Activated CD4-positive, alpha-beta T cell treated with anti-CD3 and anti-CD28 coated beads for 36 hours (primary cell): ENCODE measurements at regions not wholly inside any gene's neighbourhood (a gene's known extent, or its start where the extent isn't known, plus 50 kb on each side); places are given as distances from the start of the nearest gene placed in this dataset.
"Not testable (repeated sequence)": the region's sequence is repeated elsewhere in the genome, so short reads cannot be mapped to it uniquely, and the experiment has no call there.

Experiments used
- ATAC-seq: fragments of 200-7000 bp; cut with Tn5 transposase; one replicate; pipeline ENCODE4 v1.10.0; 2021; ENCODE audit warnings: mild to moderate bottlenecking, moderate library complexity
- CTCF ChIA-PET: fragments of 350-600 bp; sonication (Branson Sonifier 250); formaldehyde crosslinking; loops from one replicate; lab custom pipeline; 2021; ENCODE audit warnings: antibody characterized with exemption; lab: Charles Lee
- POLR2A ChIA-PET: fragments of 350-600 bp; sonication (Branson Sonifier 250); formaldehyde crosslinking; loops from one replicate; lab custom pipeline; 2021; ENCODE audit warnings: antibody characterized with exemption, inconsistent platforms; lab: Charles Lee
- DNase-seq: peaks from one replicate; pipeline ENCODE4 v3.0.0-alpha.2; 2020
- H3K27ac Mint-ChIP-seq: one replicate; pipeline ENCODE4 v1.8.0; 2021; ENCODE audit warnings: mixed read lengths
- H3K27me3 Mint-ChIP-seq: one replicate; pipeline ENCODE4 v1.8.0; 2021; ENCODE audit warnings: mixed read lengths
- H3K36me3 Mint-ChIP-seq: one replicate; pipeline ENCODE4 v1.8.0; 2021; ENCODE audit warnings: low read depth, mixed read lengths
- H3K4me1 Mint-ChIP-seq: one replicate; pipeline ENCODE4 v1.8.0; 2021; ENCODE audit warnings: mixed read lengths
- H3K4me3 Mint-ChIP-seq: one replicate; pipeline ENCODE4 v1.8.0; 2021; ENCODE audit warnings: mild to moderate bottlenecking, moderate library complexity, mixed read lengths
- H3K9me3 Mint-ChIP-seq: one replicate; pipeline ENCODE4 v1.8.0; 2021; ENCODE audit warnings: low read depth, mixed read lengths
- intact Hi-C, 2 experiments: fragments of 100-400 bp; cut with DNase I in 1 of 2; cut with micrococcal nuclease in 1 of 2; formaldehyde crosslinking; loops; one replicate each; pipeline versions ENCODE4 v1.14.2 to v1.15.1; 2022 to 2024; cut with DNase I, micrococcal nuclease

DNA sequence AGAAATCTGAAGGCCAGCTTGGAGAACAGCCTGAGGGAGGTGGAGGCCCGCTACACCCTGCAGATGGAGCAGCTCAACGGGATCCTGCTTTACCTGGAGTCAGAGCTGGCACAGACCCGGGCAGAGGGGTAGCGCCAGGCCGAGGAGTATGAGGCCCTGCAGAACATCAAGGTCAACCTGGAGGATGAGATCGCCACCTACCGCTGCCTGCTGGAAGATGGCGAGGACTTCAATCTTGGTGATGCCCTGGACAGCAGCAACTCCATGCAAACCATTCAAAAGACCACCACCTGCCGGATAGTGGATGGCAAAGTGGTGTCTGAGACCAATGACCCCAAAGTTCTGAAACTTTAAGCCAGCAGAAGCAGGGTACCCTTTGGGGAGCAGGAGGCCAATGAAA, 318.4 kb downstream of the ZFHX3 start:
- H3K27me3 Mint-ChIP-seq, H3K27ac Mint-ChIP-seq, H3K9me3 Mint-ChIP-seq, intact Hi-C loops, H3K4me1 Mint-ChIP-seq, POLR2A ChIA-PET, H3K4me3 Mint-ChIP-seq, DNase-seq, ATAC-seq, CTCF ChIA-PET, H3K36me3 Mint-ChIP-seq: not testable (repeated sequence)

DNA sequence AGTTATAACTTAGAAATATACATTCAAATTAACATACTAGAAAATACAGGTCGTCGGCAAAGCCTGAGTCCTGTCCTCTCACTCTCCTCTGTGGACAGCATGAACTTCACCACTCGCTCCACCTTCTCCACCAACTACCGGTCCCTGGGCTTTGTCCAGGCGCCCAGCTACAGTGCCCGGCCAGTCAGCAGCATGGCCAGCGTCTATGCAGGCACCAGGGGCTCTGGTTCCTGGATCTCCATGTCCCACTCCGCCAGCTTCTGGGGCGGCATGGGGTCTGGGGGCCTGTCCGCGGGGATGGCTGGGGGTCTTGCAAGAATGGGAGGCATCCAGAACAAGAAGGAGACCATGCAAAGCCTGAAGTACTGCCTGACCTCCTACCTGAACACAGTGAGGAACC, 319.4 kb downstream of the ZFHX3 start:
- Mint-ChIP-seq H3K9me3 (peaks cover 7% of the 10 kb centered on the region), H3K27ac (no peak overlapping the region), H3K4me3 (no peak overlapping the region), H3K36me3 (no peaks in the 10 kb centered on the region), H3K27me3 (no peaks in the 10 kb centered on the region), H3K4me1 (no peaks in the 10 kb centered on the region)
- intact Hi-C loops, result no loop called here
- CTCF ChIA-PET, result no interaction called here
- POLR2A ChIA-PET, result no interaction called here
- ATAC-seq (no peak), DNase-seq (no peak)

DNA sequence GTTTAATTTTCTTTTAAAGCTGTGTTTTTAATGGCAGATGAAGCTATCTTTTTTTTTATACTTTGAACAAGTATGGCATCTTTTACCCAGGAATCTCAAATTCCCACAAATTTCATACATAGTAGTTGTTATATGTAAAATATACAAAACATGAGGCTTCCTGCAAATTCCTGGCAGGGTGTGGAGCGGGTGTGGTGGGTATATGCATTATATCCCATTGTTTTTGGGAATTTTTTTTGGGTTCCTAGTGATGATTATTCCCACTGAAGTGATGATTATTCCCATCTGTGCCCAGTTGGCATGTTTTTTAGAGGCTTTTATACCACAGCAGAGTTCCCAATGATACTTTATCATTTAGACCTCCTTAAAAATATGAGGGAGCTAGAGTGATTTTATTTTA, 320.4 kb downstream of the ZFHX3 start:
- no peaks in the 10 kb centered on the region for H3K36me3 Mint-ChIP-seq
- CTCF ChIA-PET, result no interaction called here
- DNase-seq (no peak), ATAC-seq (no peak)
- POLR2A ChIA-PET, result no interaction called here
- peaks cover 5% of the 10 kb centered on the region for H3K9me3 Mint-ChIP-seq
- H3K4me3 Mint-ChIP-seq, result no peak overlapping the region
- H3K27me3 Mint-ChIP-seq, result no peaks in the 10 kb centered on the region
- intact Hi-C loops, result no loop called here
- no peak overlapping the region for H3K27ac Mint-ChIP-seq
- no peaks in the 10 kb centered on the region for H3K4me1 Mint-ChIP-seq

DNA sequence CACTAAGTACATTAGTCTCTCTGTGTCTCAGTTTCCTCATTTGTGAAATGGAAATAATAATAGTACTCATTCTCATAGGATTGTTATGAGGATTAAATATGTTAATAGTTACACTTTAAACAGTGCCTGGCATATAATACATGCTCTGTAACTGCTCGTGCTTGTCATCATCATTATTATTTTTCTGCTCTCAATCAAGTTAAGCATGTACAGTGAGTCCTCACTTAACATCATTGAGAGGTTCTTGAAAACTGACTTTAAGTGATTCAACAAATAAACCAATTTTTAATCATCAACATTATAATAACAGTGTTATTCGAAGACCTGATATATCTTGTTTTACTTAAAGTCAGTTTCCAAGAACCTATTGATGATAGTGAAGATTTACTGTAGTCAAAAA, 322.3 kb downstream of the ZFHX3 start:
- Mint-ChIP-seq H3K4me3 (no peak overlapping the region), H3K36me3 (no peaks in the 10 kb centered on the region), H3K27me3 (no peaks in the 10 kb centered on the region), H3K9me3 (no peaks in the 10 kb centered on the region), H3K4me1 (no peaks in the 10 kb centered on the region), H3K27ac (no peak overlapping the region)
- ChIA-PET CTCF (no interaction called here), POLR2A (no interaction called here)
- DNase-seq (no peak), ATAC-seq (no peak)
- intact Hi-C loops, result no loop called here

DNA sequence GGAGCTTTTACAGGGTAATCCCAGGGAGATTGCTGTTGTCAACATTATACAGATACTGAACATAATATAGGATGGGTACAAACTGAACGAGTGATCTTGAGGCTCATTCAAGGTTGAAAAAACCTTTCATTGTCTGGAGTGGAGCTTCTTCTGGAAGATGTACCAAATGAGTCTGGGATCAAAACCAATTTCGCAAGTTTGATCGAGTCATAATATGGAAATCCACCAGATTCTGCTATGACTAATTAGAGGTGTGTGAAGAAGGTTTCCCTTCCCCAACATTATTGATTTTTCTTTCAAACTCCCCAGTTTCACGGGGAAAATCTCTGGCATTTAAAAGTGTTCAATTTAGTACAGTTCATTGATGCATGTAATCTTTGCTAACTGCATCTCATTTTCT, 324.1 kb downstream of the ZFHX3 start:
- ChIA-PET CTCF (interaction anchor here (0.6 kb wide), 1 partner anchor 96 kb away, joined by 3 read pairs; no protein-coding TSS in a partner anchor), POLR2A (no interaction called here)
- ATAC-seq (no peak), DNase-seq (no peak)
- Mint-ChIP-seq H3K4me1 (no peaks in the 10 kb centered on the region), H3K36me3 (no peaks in the 10 kb centered on the region), H3K4me3 (no peak overlapping the region), H3K27ac (no peak overlapping the region), H3K9me3 (no peaks in the 10 kb centered on the region), H3K27me3 (no peaks in the 10 kb centered on the region)
- intact Hi-C loops, result no loop called here

DNA sequence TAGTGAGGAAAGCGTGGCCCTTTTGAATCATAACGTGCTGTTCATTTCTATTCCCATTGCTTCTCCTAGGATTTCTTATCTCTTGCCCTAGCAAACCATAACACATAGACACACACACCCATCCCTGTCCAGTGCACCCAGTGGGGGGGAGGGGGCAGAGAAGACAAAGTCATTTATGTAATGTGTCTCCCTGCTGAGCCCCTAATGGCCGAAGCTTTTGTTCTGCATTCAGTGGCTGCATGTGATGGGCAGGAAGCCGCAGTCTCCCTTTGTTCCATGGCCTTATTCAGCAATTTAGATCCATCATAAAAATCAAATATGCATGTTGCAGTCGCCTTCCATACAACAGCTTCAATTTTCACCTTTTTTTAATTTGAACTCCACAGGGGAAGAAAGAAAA, 325.4 kb downstream of the ZFHX3 start:
- Mint-ChIP-seq H3K27ac (no peak overlapping the region), H3K4me3 (no peak overlapping the region), H3K36me3 (no peaks in the 10 kb centered on the region), H3K27me3 (no peaks in the 10 kb centered on the region), H3K9me3 (no peaks in the 10 kb centered on the region), H3K4me1 (no peaks in the 10 kb centered on the region)
- DNase-seq (no peak), ATAC-seq (no peak)
- POLR2A ChIA-PET, result no interaction called here
- CTCF ChIA-PET, result no interaction called here
- intact Hi-C loops, result no loop called here

DNA sequence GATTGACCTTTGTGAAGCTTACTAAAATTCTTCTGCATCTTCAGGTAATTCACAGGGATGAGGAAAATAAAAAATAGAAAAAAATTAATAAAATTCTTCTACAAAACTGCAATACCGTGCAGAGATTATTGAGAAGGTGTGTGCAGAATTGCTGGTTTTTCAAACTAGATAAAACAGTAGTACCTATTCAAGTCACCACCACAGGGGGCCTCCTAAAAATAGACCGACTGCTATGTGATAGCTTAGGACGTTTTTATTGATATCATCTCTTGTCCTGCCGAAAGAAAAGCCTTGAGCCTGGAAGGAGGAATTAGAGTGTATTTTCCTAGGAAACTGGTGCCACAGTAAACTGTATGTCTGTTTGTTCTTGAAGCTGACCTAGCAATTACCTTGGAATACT, 325.9 kb downstream of the ZFHX3 start:
- ChIA-PET POLR2A (no interaction called here), CTCF (no interaction called here)
- DNase-seq, result no peak
- ATAC-seq, result no peak
- Mint-ChIP-seq H3K4me3 (no peak overlapping the region), H3K36me3 (no peaks in the 10 kb centered on the region), H3K27ac (no peak overlapping the region), H3K9me3 (no peaks in the 10 kb centered on the region), H3K27me3 (no peaks in the 10 kb centered on the region), H3K4me1 (no peaks in the 10 kb centered on the region)
- intact Hi-C loops, result no loop called here

DNA sequence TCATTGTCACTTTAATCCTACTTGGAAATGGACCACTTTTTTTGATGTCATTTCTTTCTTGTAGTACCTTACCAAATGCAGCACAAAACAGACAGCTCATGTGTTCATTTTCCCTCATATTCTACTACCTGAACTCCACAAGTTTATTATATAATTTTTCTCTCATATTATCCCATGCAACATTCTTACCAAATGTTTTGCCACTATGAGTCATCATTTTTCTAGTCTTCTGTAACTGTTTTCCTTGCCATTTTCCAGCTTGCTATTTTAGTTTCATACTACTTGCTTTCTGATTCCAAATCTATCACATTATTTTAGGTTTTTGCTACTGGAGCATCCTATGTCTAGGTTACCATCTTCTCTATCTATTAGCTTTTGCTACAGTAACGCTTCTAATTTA, 332.7 kb downstream of the ZFHX3 start:
- Mint-ChIP-seq H3K9me3 (peaks cover 20% of the 10 kb centered on the region), H3K4me3 (no peak overlapping the region), H3K36me3 (peaks cover 14% of the 10 kb centered on the region), H3K27ac (no peak overlapping the region), H3K27me3 (no peaks in the 10 kb centered on the region), H3K4me1 (no peaks in the 10 kb centered on the region)
- ChIA-PET CTCF (no interaction called here), POLR2A (no interaction called here)
- ATAC-seq (no peak), DNase-seq (no peak)
- intact Hi-C loops, result no loop called here

DNA sequence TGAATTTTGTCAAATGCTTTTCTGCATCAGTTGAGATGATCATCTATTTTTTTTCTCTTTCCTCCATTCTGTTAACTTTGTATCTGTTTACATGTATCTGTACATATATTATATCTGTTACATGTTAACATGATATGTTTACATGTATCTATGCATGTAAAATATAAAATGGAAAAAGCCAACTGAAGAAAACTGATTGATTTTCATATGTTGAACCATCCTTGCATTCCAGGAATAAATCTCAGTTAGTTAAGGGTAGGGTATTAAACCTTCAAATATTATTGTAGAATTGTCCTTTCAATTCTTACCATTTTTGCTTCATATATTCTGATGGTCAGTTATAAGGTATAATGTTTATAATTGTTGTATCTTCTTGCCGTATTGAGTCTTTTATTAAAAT, 336.1 kb downstream of the ZFHX3 start:
- Mint-ChIP-seq H3K27me3 (no peaks in the 10 kb centered on the region), H3K4me3 (no peak overlapping the region), H3K36me3 (peaks cover 14% of the 10 kb centered on the region), H3K9me3 (peaks cover 27% of the 10 kb centered on the region), H3K27ac (no peak overlapping the region), H3K4me1 (no peaks in the 10 kb centered on the region)
- POLR2A ChIA-PET, result no interaction called here
- DNase-seq (no peak), ATAC-seq (no peak)
- intact Hi-C loops, result no loop called here
- CTCF ChIA-PET, result no interaction called here

DNA sequence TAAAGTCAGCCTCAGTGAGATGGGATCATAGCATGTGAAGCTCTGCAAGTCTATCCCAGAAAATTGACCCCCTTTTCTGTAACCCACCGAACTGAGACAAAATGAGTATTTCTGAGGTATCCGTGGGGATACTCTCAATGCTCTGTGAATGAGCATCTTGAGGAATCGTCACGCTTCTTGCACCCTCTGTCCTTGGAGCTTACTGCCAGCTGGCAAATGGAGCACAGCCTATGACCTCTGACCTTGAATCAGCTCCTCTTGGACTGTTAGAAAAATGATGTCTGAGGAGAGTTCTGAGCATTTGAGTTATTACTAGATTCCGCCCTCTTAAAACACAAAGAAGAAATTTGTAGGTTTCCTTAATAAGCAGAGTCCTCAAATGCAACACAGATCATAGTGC, 342.1 kb downstream of the ZFHX3 start:
- DNase-seq (no peak), ATAC-seq (no peak)
- H3K36me3 Mint-ChIP-seq, result no peaks in the 10 kb centered on the region
- H3K4me1 Mint-ChIP-seq, result no peaks in the 10 kb centered on the region
- no peak overlapping the region for H3K4me3 Mint-ChIP-seq
- no peaks in the 10 kb centered on the region for H3K27me3 Mint-ChIP-seq
- no peak overlapping the region for H3K27ac Mint-ChIP-seq
- intact Hi-C loops, result no loop called here
- CTCF ChIA-PET, result no interaction called here
- POLR2A ChIA-PET, result no interaction called here
- peaks cover 8% of the 10 kb centered on the region for H3K9me3 Mint-ChIP-seq

DNA sequence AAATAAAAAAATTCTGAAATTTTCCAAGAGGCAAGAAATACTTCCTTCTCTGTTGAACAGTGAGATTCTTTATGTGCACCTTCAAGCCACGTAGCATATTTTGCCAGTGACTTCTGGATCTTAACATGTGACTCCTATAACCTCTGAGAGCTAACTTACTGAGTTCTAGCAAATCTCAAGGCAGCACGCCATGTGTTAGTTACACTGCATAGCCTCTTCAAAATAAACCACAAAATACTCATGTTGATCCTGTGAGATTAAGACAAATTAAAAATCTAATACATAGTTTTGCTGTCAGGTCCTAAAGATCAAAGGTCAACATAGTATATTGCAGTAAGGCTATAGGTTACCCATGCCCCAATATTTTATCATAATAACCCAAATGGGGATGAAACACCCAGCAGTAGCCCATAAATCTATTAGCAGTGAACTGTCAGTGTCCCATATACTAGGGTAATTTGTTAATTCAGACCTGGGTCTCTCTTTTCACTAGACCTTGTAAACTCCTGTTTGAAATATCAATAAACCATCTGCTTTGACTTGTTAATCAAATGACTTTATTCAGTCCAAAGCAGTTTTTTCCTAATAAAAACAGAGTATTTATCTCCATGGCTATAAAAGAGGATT, 343.1 kb downstream of the ZFHX3 start:
- ChIA-PET POLR2A (no interaction called here), CTCF (no interaction called here)
- Mint-ChIP-seq H3K9me3 (peaks cover 4% of the 10 kb centered on the region), H3K4me1 (no peaks in the 10 kb centered on the region), H3K27ac (no peak overlapping the region), H3K27me3 (no peaks in the 10 kb centered on the region), H3K4me3 (no peak overlapping the region), H3K36me3 (no peaks in the 10 kb centered on the region)
- ATAC-seq, result no peak
- intact Hi-C loops, result no loop called here
- no peak for DNase-seq

DNA sequence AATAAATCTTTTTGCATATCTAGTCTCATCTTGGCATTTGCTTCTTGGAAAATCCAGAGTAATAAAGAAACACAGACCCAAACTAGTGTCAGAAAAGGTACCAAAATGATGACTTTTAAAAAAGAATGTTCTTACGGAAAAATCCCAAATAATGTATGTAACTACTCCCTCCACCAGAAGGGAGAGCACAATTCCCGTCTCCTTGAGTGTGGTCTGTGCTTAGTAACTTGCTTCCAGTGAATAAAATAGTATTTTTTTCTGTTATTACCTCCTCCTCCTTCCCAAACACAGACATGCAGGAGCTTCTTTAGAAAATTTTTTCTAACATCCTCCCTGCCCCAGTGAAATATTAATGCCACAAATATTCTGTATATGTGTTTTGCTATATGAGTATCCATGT, 358.1 kb downstream of the ZFHX3 start:
- ATAC-seq, result no peak
- Mint-ChIP-seq H3K27ac (no peak overlapping the region), H3K27me3 (no peaks in the 10 kb centered on the region), H3K4me1 (no peaks in the 10 kb centered on the region), H3K36me3 (no peaks in the 10 kb centered on the region), H3K4me3 (no peak overlapping the region), H3K9me3 (peaks cover 3% of the 10 kb centered on the region)
- intact Hi-C loops, result loop anchor here in 1 of 2 experiments (2.0 kb wide), 1 partner anchor 107 kb away; no protein-coding TSS in a partner anchor
- CTCF ChIA-PET, result no interaction called here
- POLR2A ChIA-PET, result no interaction called here
- DNase-seq, result no peak

DNA sequence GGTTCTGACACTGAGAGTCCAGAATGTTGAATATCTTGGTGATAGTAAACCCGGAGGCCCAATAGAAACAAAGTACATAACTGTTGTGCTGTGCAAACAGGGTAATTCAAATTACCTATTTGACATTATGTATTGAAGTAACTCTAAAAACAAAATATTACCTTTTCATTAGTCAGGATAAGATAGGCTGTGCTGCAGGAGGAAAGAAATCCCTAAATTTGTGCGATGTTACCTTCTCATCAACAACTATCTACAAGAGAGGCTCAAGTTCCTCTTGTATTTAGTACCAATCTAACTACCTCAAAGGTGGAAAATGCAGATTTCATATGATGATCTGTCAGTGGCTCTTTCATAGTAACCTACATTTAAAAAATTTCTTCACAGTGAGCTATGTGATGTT, 367.2 kb downstream of the ZFHX3 start:
- no peaks in the 10 kb centered on the region for H3K36me3 Mint-ChIP-seq
- ATAC-seq, result no peak
- H3K4me1 Mint-ChIP-seq, result no peaks in the 10 kb centered on the region
- H3K27me3 Mint-ChIP-seq, result no peaks in the 10 kb centered on the region
- POLR2A ChIA-PET, result no interaction called here
- H3K4me3 Mint-ChIP-seq, result no peak overlapping the region
- intact Hi-C loops, result no loop called here
- H3K9me3 Mint-ChIP-seq, result no peaks in the 10 kb centered on the region
- DNase-seq, result no peak
- no peak overlapping the region for H3K27ac Mint-ChIP-seq
- CTCF ChIA-PET, result no interaction called here
